ENCODE measurements at regions not wholly inside any gene's neighbourhood (a gene's known extent, or its start where the extent isn't known, plus 50 kb on each side); places are given as distances from the start of the nearest gene placed in this dataset.

- TF ChIP-seq, protein P1, sequence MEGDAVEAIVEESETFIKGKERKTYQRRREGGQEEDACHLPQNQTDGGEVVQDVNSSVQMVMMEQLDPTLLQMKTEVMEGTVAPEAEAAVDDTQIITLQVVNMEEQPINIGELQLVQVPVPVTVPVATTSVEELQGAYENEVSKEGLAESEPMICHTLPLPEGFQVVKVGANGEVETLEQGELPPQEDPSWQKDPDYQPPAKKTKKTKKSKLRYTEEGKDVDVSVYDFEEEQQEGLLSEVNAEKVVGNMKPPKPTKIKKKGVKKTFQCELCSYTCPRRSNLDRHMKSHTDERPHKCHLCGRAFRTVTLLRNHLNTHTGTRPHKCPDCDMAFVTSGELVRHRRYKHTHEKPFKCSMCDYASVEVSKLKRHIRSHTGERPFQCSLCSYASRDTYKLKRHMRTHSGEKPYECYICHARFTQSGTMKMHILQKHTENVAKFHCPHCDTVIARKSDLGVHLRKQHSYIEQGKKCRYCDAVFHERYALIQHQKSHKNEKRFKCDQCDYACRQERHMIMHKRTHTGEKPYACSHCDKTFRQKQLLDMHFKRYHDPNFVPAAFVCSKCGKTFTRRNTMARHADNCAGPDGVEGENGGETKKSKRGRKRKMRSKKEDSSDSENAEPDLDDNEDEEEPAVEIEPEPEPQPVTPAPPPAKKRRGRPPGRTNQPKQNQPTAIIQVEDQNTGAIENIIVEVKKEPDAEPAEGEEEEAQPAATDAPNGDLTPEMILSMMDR (conservative IDR thresholded peaks at IDR 0.05; ENCODE audit: low read length) = no peak
- TF ChIP-seq EZH2phosphoT487 (IDR thresholded peaks at IDR 0.05; ENCODE audit: borderline replicate concordance, low read depth, low read length) = no peak
These were observed 208.3 kb upstream of the RIMS1 start for GRCh38 chr6:71678091-71678490.
